Prostate gland (tissue), 2 donors: ENCODE measurements at regions not wholly inside any gene's neighbourhood (a gene's known extent, or its start where the extent isn't known, plus 50 kb on each side); places are given as distances from the start of the nearest gene placed in this dataset.

Experiments used
- DNase-seq: peaks from one replicate; pipeline ENCODE4 v3.0.0-alpha.2; 2019; ENCODE audit warnings: low spot score
- H3K27ac ChIP-seq, 2 donors: fragments of 200-600 bp; sonication (generic); 2 replicates each; pipeline ENCODE4 v1.5.1; 2017 to 2019
- H3K27me3 ChIP-seq: fragments of 200-600 bp; sonication (generic); replicated peaks from 2 replicates; pipeline ENCODE4 v1.5.1; 2019; ENCODE audit not compliant: insufficient read depth
- H3K36me3 ChIP-seq, 2 donors: fragments of 200-600 bp; sonication (generic); 1 replicate in 1 of 2; 2 replicates in 1 of 2; pipeline versions ENCODE4 v1.5.1 to v1.8.1; 2017 to 2019
- H3K4me1 ChIP-seq: fragments of 200-600 bp; sonication (generic); replicated peaks from 2 replicates; pipeline ENCODE4 v1.5.1; 2019
- H3K4me3 ChIP-seq, 2 donors: fragments of 200-600 bp; sonication (generic); 2 replicates each; pipeline ENCODE4 v1.5.1; 2017 to 2019
- H3K9me3 ChIP-seq: fragments of 200-600 bp; sonication (generic); 2 replicates; pipeline ENCODE4 v1.5.1; 2017
- CTCF ChIP-seq, 4 experiments: fragments of 200-600 bp in 2 of 4; fragments of 450-650 bp in 2 of 4; sonication (generic) in 2 of 4; IDR thresholded peaks; 1 replicate in 3 of 4; 2 replicates in 1 of 4; pipeline ENCODE4 v1.5.1; 2016 to 2019; ENCODE audit warnings: antibody characterized with exemption in 4 of 4, mild to moderate bottlenecking in 2 of 4, moderate library complexity in 2 of 4
- POLR2A ChIP-seq: fragments of 450-650 bp; IDR thresholded peaks from one replicate; pipeline ENCODE4 v1.6.1; 2016; ENCODE audit warnings: antibody characterized with exemption, mild to moderate bottlenecking
- POLR2AphosphoS5 ChIP-seq: sonication (generic); formaldehyde crosslinking; IDR thresholded peaks from one replicate; pipeline ENCODE4 v1.6.1; 2017; ENCODE audit warnings: antibody characterized with exemption
- WGBS: methylation state at CpG from one replicate; pipeline ENCODE4 v1.1.5; 2018; 5-methylcytosine and 5-hydroxymethylcytosine counted together
- intact Hi-C: fragments of 100-400 bp; cut with DNase I; formaldehyde crosslinking; loops from one replicate; pipeline ENCODE4 v1.14.2; 2022

GRCh38 chr13:107144432-107144831 lies 576.5 kb upstream of the ARGLU1 start:
- intact Hi-C loops: no loop called here
- H3K36me3 ChIP-seq: no peaks in the 10 kb centered on the region
- H3K4me1 ChIP-seq: no peaks in the 10 kb centered on the region
- no peak overlapping the region for H3K4me3 ChIP-seq
- TF ChIP-seq POLR2AphosphoS5 (no peak), CTCF (IDR thresholded peaks at IDR 0.05) (peak in 2 of 4 experiments; percentile 19 to 25)
- H3K27ac ChIP-seq: no peak overlapping the region
- H3K27me3 ChIP-seq: no peaks in the 10 kb centered on the region
- DNase-seq: no peak
- no peaks in the 10 kb centered on the region for H3K9me3 ChIP-seq

GRCh38 chr13:107141767-107142166 lies 573.8 kb upstream of the ARGLU1 start:
- Histone ChIP-seq H3K4me3 (no peak overlapping the region), H3K36me3 (no peaks in the 10 kb centered on the region), H3K9me3 (no peaks in the 10 kb centered on the region), H3K4me1 (no peaks in the 10 kb centered on the region), H3K27ac (no peak overlapping the region), H3K27me3 (no peaks in the 10 kb centered on the region)
- TF ChIP-seq CTCF (IDR thresholded peaks at IDR 0.05): no peak
- no peak for DNase-seq
- intact Hi-C loops: no loop called here
- WGBS: 59% methylated on average over 3 of the region's 3 CpGs

GRCh38 chr13:107139006-107139405 lies 571.1 kb upstream of the ARGLU1 start:
- no peaks in the 10 kb centered on the region for H3K4me1 ChIP-seq
- no peak for DNase-seq
- H3K27ac ChIP-seq: no peak overlapping the region
- H3K9me3 ChIP-seq: no peaks in the 10 kb centered on the region
- H3K27me3 ChIP-seq: no peaks in the 10 kb centered on the region
- TF ChIP-seq POLR2A: no peak
- peak; percentile 54 for TF ChIP-seq POLR2AphosphoS5
- WGBS: 11% methylated on average over 1 of the region's 1 CpG
- intact Hi-C loops: loop anchor here (10.0 kb wide), 1 partner anchor 604 kb away; the partner anchor contains the start of gene EFNB2
- no peak overlapping the region for H3K4me3 ChIP-seq
- H3K36me3 ChIP-seq: no peaks in the 10 kb centered on the region

GRCh38 chr13:107138486-107138885 lies 570.5 kb upstream of the ARGLU1 start:
- H3K4me3 ChIP-seq: no peak overlapping the region
- H3K27ac ChIP-seq: no peak overlapping the region
- H3K27me3 ChIP-seq: no peaks in the 10 kb centered on the region
- TF ChIP-seq POLR2A (no peak), POLR2AphosphoS5 (no peak), CTCF (IDR thresholded peaks at IDR 0.05) (no peak)
- 58% methylated on average over 1 of the region's 1 CpG for WGBS
- intact Hi-C loops: loop anchor here (10.0 kb wide), 1 partner anchor 604 kb away; the partner anchor contains the start of gene EFNB2
- H3K9me3 ChIP-seq: no peaks in the 10 kb centered on the region
- no peaks in the 10 kb centered on the region for H3K4me1 ChIP-seq
- no peaks in the 10 kb centered on the region for H3K36me3 ChIP-seq
- no peak for DNase-seq

GRCh38 chr13:107133950-107134349 lies 566.0 kb upstream of the ARGLU1 start:
- no peak for TF ChIP-seq POLR2AphosphoS5
- no peak for TF ChIP-seq CTCF (IDR thresholded peaks at IDR 0.05)
- 90% methylated on average over 5 of the region's 5 CpGs for WGBS
- no peak overlapping the region for H3K4me3 ChIP-seq
- no peak for DNase-seq
- intact Hi-C loops: loop anchor here (10.0 kb wide), 1 partner anchor 599 kb away; the partner anchor contains the start of gene EFNB2
- no peaks in the 10 kb centered on the region for H3K9me3 ChIP-seq
- no peak overlapping the region for H3K27ac ChIP-seq
- H3K4me1 ChIP-seq: no peaks in the 10 kb centered on the region
- no peaks in the 10 kb centered on the region for H3K27me3 ChIP-seq
- no peaks in the 10 kb centered on the region for H3K36me3 ChIP-seq
